ENCODE measurements at regions not wholly inside any gene's neighbourhood (a gene's known extent, or its start where the extent isn't known, plus 50 kb on each side); places are given as distances from the start of the nearest gene placed in this dataset.

DNA sequence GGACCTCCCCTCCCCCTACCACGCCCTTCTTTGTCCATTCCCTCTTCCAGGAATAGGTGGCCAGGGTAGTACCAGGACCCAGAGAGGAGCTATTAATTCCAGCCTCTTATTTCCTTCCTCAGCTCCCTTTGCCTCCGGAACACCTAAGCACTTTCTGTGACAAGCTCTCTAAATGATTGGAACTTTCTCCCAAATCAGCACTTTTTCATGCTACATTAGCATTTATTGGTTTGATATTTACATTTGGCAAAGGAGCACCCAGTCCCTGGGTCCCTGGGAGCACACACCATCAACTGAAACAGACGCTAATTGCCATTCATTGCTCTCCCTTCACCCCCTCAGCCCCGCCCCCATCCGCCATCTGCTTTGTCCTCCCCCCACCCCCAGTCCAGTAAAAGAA, 182.0 kb upstream of the BCOR start:
- Histone ChIP-seq H3K27ac (no peak overlapping the region), H3K4me3 (no peak overlapping the region), H3K36me3 (no peaks in the 10 kb centered on the region), H3K9me3 (peaks cover 0 to 3% of the 10 kb centered on the region in 2 donors), H3K4me1 (no peaks in the 10 kb centered on the region), H3K27me3 (no peaks in the 10 kb centered on the region)
- TF ChIP-seq, protein P1, sequence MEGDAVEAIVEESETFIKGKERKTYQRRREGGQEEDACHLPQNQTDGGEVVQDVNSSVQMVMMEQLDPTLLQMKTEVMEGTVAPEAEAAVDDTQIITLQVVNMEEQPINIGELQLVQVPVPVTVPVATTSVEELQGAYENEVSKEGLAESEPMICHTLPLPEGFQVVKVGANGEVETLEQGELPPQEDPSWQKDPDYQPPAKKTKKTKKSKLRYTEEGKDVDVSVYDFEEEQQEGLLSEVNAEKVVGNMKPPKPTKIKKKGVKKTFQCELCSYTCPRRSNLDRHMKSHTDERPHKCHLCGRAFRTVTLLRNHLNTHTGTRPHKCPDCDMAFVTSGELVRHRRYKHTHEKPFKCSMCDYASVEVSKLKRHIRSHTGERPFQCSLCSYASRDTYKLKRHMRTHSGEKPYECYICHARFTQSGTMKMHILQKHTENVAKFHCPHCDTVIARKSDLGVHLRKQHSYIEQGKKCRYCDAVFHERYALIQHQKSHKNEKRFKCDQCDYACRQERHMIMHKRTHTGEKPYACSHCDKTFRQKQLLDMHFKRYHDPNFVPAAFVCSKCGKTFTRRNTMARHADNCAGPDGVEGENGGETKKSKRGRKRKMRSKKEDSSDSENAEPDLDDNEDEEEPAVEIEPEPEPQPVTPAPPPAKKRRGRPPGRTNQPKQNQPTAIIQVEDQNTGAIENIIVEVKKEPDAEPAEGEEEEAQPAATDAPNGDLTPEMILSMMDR (IDR thresholded peaks at IDR 0.05): no peak
- no peak for DNase-seq
- intact Hi-C loops (cut with DNase I): no loop called here
- no peak for ATAC-seq

DNA sequence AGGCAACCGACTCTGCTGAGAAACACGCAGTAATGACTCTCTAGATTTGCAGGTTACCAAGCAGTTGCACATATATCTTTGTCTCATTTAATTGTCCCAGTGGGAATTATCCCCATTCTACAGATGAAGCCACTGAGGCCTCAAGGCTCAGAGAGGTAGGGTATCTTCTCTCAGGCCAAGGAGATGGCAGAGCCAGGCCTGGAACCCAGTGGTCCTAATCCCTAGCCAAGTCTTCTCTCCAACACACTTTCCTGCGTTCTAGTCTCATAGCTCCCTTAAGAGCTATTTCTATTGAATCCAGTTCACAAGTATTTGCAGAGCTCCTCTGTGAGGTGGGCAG, 181.3 kb upstream of the BCOR start:
- ATAC-seq (no peak), DNase-seq (no peak)
- TF ChIP-seq, protein P1 (IDR thresholded peaks at IDR 0.05): no peak
- Histone ChIP-seq H3K4me1 (no peaks in the 10 kb centered on the region), H3K9me3 (peaks cover 0 to 3% of the 10 kb centered on the region in 2 donors), H3K4me3 (no peak overlapping the region), H3K27ac (no peak overlapping the region), H3K36me3 (no peaks in the 10 kb centered on the region), H3K27me3 (no peaks in the 10 kb centered on the region)
- intact Hi-C loops (cut with DNase I): no loop called here

DNA sequence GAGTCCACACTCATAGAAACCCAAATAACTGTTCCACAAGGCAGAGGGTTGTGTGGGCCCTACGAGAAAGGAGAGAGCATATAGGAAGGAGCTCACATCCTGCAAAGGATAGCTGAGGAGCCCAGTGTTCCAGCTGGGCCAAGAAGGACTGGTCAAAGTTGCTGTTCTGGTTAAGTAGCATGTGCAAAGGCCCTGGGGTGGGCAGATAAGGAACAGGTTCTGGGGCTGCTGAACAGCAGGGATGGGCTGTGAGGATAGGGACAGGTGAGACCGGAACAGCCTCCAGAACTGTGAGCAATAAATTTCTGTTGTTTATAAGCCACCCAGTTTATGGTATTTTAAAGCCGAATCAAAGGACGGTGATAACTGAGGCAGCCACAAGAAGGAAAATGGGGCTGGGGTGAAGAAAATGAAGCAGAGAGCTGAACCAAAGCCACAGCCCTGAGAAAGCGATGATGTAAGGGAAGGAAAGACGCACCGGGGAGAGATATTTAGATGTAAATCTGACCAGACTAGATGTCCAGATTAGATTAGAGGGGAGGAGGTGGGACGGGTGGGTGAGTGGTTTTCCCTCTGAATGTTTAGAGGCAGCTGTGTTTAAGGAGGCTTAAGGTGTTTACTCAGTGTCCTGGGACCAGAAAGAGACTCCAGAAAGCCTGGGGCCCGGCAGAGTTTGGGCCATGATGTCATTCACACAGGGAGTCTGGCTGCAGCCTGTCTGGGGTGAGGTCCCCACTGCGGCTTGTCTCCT, 180.8 kb upstream of the BCOR start:
- peak; percentile 65 for ATAC-seq
- intact Hi-C loops (cut with DNase I): no loop called here
- no peaks in the 10 kb centered on the region for H3K36me3 ChIP-seq
- DNase-seq: peak in 1 of 4 donors; percentile 53
- H3K4me3 ChIP-seq: no peak overlapping the region
- TF ChIP-seq, protein P1 (IDR thresholded peaks at IDR 0.05): no peak
- H3K27me3 ChIP-seq: no peaks in the 10 kb centered on the region
- H3K27ac ChIP-seq: no peak overlapping the region
- no peaks in the 10 kb centered on the region for H3K4me1 ChIP-seq
- peaks cover 0 to 3% of the 10 kb centered on the region in 2 donors for H3K9me3 ChIP-seq

DNA sequence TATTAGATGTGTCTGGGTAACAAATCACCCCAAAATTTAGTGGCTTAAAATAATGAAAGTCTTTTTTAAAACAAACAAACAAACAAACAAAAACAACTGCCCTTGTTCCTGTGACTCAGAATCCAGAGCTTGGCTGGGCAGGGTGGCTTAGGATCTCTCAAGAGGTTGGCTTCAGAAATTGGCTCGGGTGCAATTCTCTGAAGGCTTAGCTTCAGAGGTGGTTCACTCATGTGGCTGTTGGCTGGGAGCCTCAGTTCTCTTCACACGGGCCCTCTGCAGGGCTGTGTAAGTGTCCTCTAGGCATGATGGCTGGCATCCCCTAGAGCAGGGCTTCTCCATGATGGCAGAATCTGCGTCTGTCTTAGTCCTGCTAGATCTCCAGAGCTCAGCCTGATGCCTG, 179.9 kb upstream of the BCOR start:
- intact Hi-C loops (cut with DNase I): no loop called here
- H3K27ac ChIP-seq: no peak overlapping the region
- peaks cover 0 to 3% of the 10 kb centered on the region in 2 donors for H3K9me3 ChIP-seq
- H3K36me3 ChIP-seq: no peaks in the 10 kb centered on the region
- H3K27me3 ChIP-seq: no peaks in the 10 kb centered on the region
- TF ChIP-seq, protein P1 (IDR thresholded peaks at IDR 0.05): no peak
- DNase-seq (no peak), ATAC-seq (no peak)
- no peaks in the 10 kb centered on the region for H3K4me1 ChIP-seq
- no peak overlapping the region for H3K4me3 ChIP-seq

DNA sequence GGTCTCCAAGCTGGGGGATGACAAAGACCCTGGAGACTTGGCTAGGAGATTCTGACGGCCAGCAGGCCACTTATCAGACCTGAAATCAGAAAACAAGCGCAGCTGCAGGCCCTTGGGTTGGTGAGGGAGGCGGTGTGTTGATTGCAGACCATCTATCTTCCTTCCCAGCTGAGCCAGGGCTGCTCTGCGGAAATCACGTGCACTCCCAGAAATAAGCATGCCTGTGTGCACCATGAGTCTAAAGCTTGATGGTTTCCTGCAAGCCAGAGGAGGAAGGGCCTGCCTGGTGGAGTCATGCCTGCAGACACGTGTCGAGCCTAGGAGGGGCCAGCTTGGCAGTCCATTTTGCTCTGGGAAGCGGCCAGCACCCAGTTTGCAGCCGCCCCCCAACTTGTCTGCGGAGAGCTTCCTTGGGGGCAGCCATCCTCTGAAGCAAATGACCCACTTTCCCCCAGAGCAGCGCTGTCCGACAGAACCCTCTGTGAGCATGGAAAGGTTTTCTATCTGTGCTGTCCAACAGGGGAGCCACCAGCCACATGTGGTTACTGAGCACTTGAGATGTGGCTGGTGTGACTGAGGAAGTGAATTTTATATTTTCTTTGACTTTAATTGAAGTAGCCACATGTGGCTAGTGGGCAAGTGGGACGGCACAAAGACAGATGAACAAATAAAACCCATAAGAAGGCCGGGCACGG, 175.7 kb upstream of the BCOR start:
- Histone ChIP-seq H3K4me3 (no peak overlapping the region), H3K36me3 (no peaks in the 10 kb centered on the region), H3K9me3 (peaks cover 0 to 3% of the 10 kb centered on the region in 2 donors), H3K27ac (no peak overlapping the region), H3K4me1 (no peaks in the 10 kb centered on the region), H3K27me3 (no peaks in the 10 kb centered on the region)
- peak; percentile 75 for ATAC-seq
- TF ChIP-seq, protein P1 (IDR thresholded peaks at IDR 0.05): no peak
- peak in 2 of 4 donors; percentile 40 to 55 for DNase-seq
- intact Hi-C loops (cut with DNase I): no loop called here

Measured in left lung (tissue), 4 donors.